Common myeloid progenitor, CD34-positive (primary cell): ENCODE measurements at regions not wholly inside any gene's neighbourhood (a gene's known extent, or its start where the extent isn't known, plus 50 kb on each side); places are given as distances from the start of the nearest gene placed in this dataset.

Experiments
- CTCF ChIA-PET: fragments of 350-600 bp; sonication (Branson Sonifier 250); formaldehyde crosslinking; loops from one replicate; lab custom pipeline; 2021; ENCODE audit warnings: antibody characterized with exemption; lab: Charles Lee
- POLR2A ChIA-PET: fragments of 350-600 bp; sonication (Branson Sonifier 250); formaldehyde crosslinking; loops from one replicate; lab custom pipeline; 2021; ENCODE audit warnings: antibody characterized with exemption; lab: Charles Lee
- DNase-seq, 3 donors: peaks; one replicate each; pipeline versions ENCODE4 v3.0.0 to v3.0.0-alpha.2; 2013
- H3K27ac ChIP-seq, 2 experiments: 1 replicate in 1 of 2; 2 replicates in 1 of 2; pipeline ENCODE4 v1.7.0; 2013; ENCODE audit warnings: inconsistent platforms in 2 of 2, low read length in 2 of 2, mild to moderate bottlenecking in 2 of 2, low read depth in 1 of 2, moderate library complexity in 1 of 2; ENCODE audit not compliant: severe bottlenecking in 2 of 2, insufficient read depth in 1 of 2, poor library complexity in 1 of 2
- H3K27me3 ChIP-seq, 5 experiments: replicated peaks in 2 of 5; 1 replicate in 3 of 5; 2 replicates in 2 of 5; pipeline versions ENCODE4 v1.6.1 to v1.7.0; 2013; ENCODE audit warnings: low read length in 4 of 5, mild to moderate bottlenecking in 2 of 5, moderate library complexity in 2 of 5, inconsistent platforms in 1 of 5; ENCODE audit not compliant: insufficient read depth in 5 of 5, control insufficient read depth in 4 of 5
- H3K36me3 ChIP-seq, 4 experiments: 1 replicate in 2 of 4; 2 replicates in 2 of 4; pipeline versions ENCODE4 v1.6.1 to v1.7.0; 2013; ENCODE audit warnings: low read length in 3 of 4, control low read depth in 1 of 4, mild to moderate bottlenecking in 1 of 4; ENCODE audit not compliant: control insufficient read depth in 4 of 4, insufficient read depth in 4 of 4
- H3K4me1 ChIP-seq, 4 experiments: 1 replicate in 3 of 4; 2 replicates in 1 of 4; pipeline versions ENCODE4 v1.6.1 to v1.7.1; 2013; ENCODE audit warnings: low read length in 3 of 4, mild to moderate bottlenecking in 3 of 4, control low read depth in 1 of 4, inconsistent platforms in 1 of 4, moderate library complexity in 1 of 4; ENCODE audit not compliant: control insufficient read depth in 4 of 4, insufficient read depth in 4 of 4; ENCODE audit errors: control extremely low read depth in 1 of 4
- H3K4me3 ChIP-seq, 7 experiments: 1 replicate in 4 of 7; 2 replicates in 3 of 7; pipeline versions ENCODE4 v1.5.1 to v1.7.0; 2013; ENCODE audit warnings: mild to moderate bottlenecking in 7 of 7, low read length in 6 of 7, moderate library complexity in 6 of 7, inconsistent platforms in 2 of 7, low read depth in 2 of 7, control low read depth in 1 of 7; ENCODE audit not compliant: insufficient read depth in 4 of 7, control insufficient read depth in 1 of 7; ENCODE audit errors: extremely low read depth in 1 of 7
- H3K9me3 ChIP-seq, 5 experiments: 1 replicate in 4 of 5; 2 replicates in 1 of 5; pipeline versions ENCODE4 v1.6.1 to v1.7.1; 2013; ENCODE audit warnings: low read length in 4 of 5, mild to moderate bottlenecking in 2 of 5, inconsistent platforms in 1 of 5, low read depth in 1 of 5, moderate library complexity in 1 of 5; ENCODE audit not compliant: control insufficient read depth in 4 of 5, insufficient read depth in 2 of 5; ENCODE audit errors: control extremely low read depth in 1 of 5
- WGBS: methylation state at CpG from one replicate; pipeline ENCODE4 v1.1.5; 2013; ENCODE audit not compliant: insufficient coverage; 5-methylcytosine and 5-hydroxymethylcytosine counted together

DNA sequence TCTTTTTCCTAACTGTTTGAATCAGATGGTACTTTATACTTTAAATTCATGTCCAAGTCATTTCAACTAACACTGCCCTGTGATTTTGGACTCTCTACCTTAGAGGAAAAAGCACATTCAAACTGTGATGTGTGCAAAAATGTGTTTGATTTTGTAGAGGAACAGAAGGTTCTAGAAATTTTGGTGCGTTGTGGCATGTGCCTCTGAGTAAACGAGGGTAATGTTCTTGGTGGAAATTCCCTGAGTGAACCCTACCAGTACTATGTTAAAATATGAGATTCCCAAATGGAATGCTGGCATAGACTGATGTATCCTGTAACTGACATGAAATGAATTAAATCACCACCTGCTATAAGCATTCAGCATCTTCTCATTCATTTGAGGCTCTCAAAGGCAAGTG lies 901.9 kb upstream of the KLHL29 start:
- H3K4me3 ChIP-seq: no peak overlapping the region
- ChIA-PET POLR2A (no interaction called here), CTCF (no interaction called here)
- H3K4me1 ChIP-seq: no peaks in the 10 kb centered on the region
- 100% methylated on average over 2 of the region's 2 CpGs for WGBS
- no peaks in the 10 kb centered on the region for H3K27me3 ChIP-seq
- H3K36me3 ChIP-seq: no peaks in the 10 kb centered on the region
- H3K27ac ChIP-seq: no peak overlapping the region
- H3K9me3 ChIP-seq: no peaks in the 10 kb centered on the region
- DNase-seq: no peak

DNA sequence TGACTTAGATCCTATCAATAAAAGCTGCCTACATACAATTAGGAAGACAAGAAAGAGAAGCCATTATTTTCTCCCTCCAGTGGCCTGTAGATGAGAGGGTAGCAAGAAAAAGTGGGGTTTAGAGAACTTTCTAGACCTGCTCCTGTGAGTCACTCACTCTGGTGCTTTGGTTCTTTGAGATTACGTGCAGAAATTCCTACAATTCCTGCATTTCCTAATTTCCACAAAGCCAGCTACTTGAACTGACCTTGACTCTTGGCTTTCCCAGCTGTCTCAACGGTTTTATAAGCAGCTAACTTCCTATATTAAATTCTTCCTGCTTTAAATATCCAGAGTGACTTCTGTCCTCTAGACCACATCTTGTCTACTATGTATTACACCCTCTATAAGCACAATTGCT lies 899.5 kb upstream of the KLHL29 start:
- WGBS: 57% methylated on average over 2 of the region's 2 CpGs
- ChIA-PET CTCF (no interaction called here), POLR2A (no interaction called here)
- no peaks in the 10 kb centered on the region for H3K4me1 ChIP-seq
- DNase-seq: no peak
- no peaks in the 10 kb centered on the region for H3K36me3 ChIP-seq
- no peaks in the 10 kb centered on the region for H3K9me3 ChIP-seq
- no peak overlapping the region for H3K4me3 ChIP-seq
- H3K27ac ChIP-seq: no peak overlapping the region
- no peaks in the 10 kb centered on the region for H3K27me3 ChIP-seq

GRCh38 chr2:22486343-22486742 lies 898.6 kb upstream of the KLHL29 start:
- POLR2A ChIA-PET: no interaction called here
- no peak overlapping the region for H3K4me3 ChIP-seq
- H3K27ac ChIP-seq: no peak overlapping the region
- no peaks in the 10 kb centered on the region for H3K4me1 ChIP-seq
- no peaks in the 10 kb centered on the region for H3K36me3 ChIP-seq
- CTCF ChIA-PET: no interaction called here
- no peaks in the 10 kb centered on the region for H3K27me3 ChIP-seq
- no peak for DNase-seq
- H3K9me3 ChIP-seq: no peaks in the 10 kb centered on the region
- 85% methylated on average over 3 of the region's 4 CpGs for WGBS

- Histone ChIP-seq H3K4me1 (no peaks in the 10 kb centered on the region), H3K27me3 (no peaks in the 10 kb centered on the region), H3K36me3 (no peaks in the 10 kb centered on the region), H3K9me3 (no peaks in the 10 kb centered on the region), H3K4me3 (no peak overlapping the region), H3K27ac (no peak overlapping the region)
- ChIA-PET POLR2A (no interaction called here), CTCF (no interaction called here)
- no peak for DNase-seq
- WGBS: 100% methylated on average over 2 of the region's 2 CpGs
Measured at GRCh38 chr2:22487036-22487435, 897.9 kb upstream of the KLHL29 start.

- Histone ChIP-seq H3K4me3 (no peak overlapping the region), H3K27me3 (no peaks in the 10 kb centered on the region), H3K9me3 (no peaks in the 10 kb centered on the region), H3K4me1 (no peaks in the 10 kb centered on the region), H3K36me3 (no peaks in the 10 kb centered on the region), H3K27ac (no peak overlapping the region)
- POLR2A ChIA-PET: no interaction called here
- no peak for DNase-seq
- WGBS: 80% methylated on average over 2 of the region's 3 CpGs
- CTCF ChIA-PET: no interaction called here
Measured at GRCh38 chr2:22487541-22487940, 897.4 kb upstream of the KLHL29 start.

- ChIA-PET POLR2A (no interaction called here), CTCF (no interaction called here)
- no peaks in the 10 kb centered on the region for H3K9me3 ChIP-seq
- no peak overlapping the region for H3K27ac ChIP-seq
- H3K27me3 ChIP-seq: no peaks in the 10 kb centered on the region
- no peak for DNase-seq
- no peaks in the 10 kb centered on the region for H3K36me3 ChIP-seq
- no peak overlapping the region for H3K4me3 ChIP-seq
- H3K4me1 ChIP-seq: no peaks in the 10 kb centered on the region
- 100% methylated on average over 1 of the region's 5 CpGs for WGBS
Measured at GRCh38 chr2:22491442-22491841, 893.5 kb upstream of the KLHL29 start.

- no peaks in the 10 kb centered on the region for H3K36me3 ChIP-seq
- H3K9me3 ChIP-seq: peaks cover 0 to 2% (median 0%) of the 10 kb centered on the region in 5 experiments
- H3K27ac ChIP-seq: no peak overlapping the region
- 81% methylated on average over 2 of the region's 3 CpGs for WGBS
- H3K4me1 ChIP-seq: no peaks in the 10 kb centered on the region
- H3K4me3 ChIP-seq: no peak overlapping the region
- H3K27me3 ChIP-seq: no peaks in the 10 kb centered on the region
- POLR2A ChIA-PET: no interaction called here
- DNase-seq: no peak
- CTCF ChIA-PET: no interaction called here
Measured at GRCh38 chr2:22494156-22494555, 890.8 kb upstream of the KLHL29 start.
